H1 (cell line): ENCODE measurements at regions not wholly inside any gene's neighbourhood (a gene's known extent, or its start where the extent isn't known, plus 50 kb on each side); places are given as distances from the start of the nearest gene placed in this dataset.
A peak's percentile ranks its signal among the peaks of the same experiment; 100 is the strongest.

Source experiments
- ASH2L ChIP-seq: fragments of 200-600, 300-600 bp; sonication (generic); IDR thresholded peaks from one replicate; pipeline ENCODE4 v1.7.1; 2017; ENCODE audit warnings: low read length
- BACH1 ChIP-seq: IDR thresholded peaks from 2 replicates; pipeline ENCODE4 v1.6.1; 2012; ENCODE audit warnings: low read length, improper control_type of control experiment
- CBX5 ChIP-seq: fragments of 300-800, 300-1000 bp; sonication (generic); IDR thresholded peaks from 2 replicates; pipeline ENCODE4 v1.7.1; 2016; ENCODE audit warnings: antibody characterized with exemption, low read length, low read depth
- EP300 ChIP-seq, 2 experiments: IDR thresholded peaks; 1 replicate in 1 of 2; 2 replicates in 1 of 2; pipeline ENCODE4 v1.6.1; 2011 to 2012; ENCODE audit warnings: low read depth in 2 of 2, low read length in 2 of 2, mild to moderate bottlenecking in 2 of 2, borderline replicate concordance in 1 of 2, inconsistent platforms in 1 of 2, moderate library complexity in 1 of 2
- HDAC2 ChIP-seq, 2 experiments: fragments of 300-600 bp in 1 of 2; sonication (generic) in 1 of 2; IDR thresholded peaks; 2 replicates each; pipeline ENCODE4 v1.6.1; 2011 to 2012; ENCODE audit warnings: low read depth in 2 of 2, low read length in 2 of 2, mild to moderate bottlenecking in 2 of 2, moderate library complexity in 2 of 2, borderline replicate concordance in 1 of 2, inconsistent platforms in 1 of 2
- KDM1A ChIP-seq: fragments of 200-600, 300-600 bp; sonication (generic); IDR thresholded peaks from 2 replicates; pipeline ENCODE4 v1.7.1; 2016; ENCODE audit warnings: mild to moderate bottlenecking, low read length, borderline replicate concordance
- SAP30 ChIP-seq: fragments of 300-600 bp; sonication (generic); IDR thresholded peaks from 2 replicates; pipeline ENCODE4 v1.7.1; 2012; ENCODE audit warnings: low read length, moderate library complexity, mild to moderate bottlenecking, inconsistent platforms; ENCODE audit not compliant: insufficient read depth, insufficient replicate concordance
- SUZ12 ChIP-seq: fragments of 200-600 bp; sonication (generic); IDR thresholded peaks from 2 replicates; pipeline ENCODE4 v1.6.1; 2012; ENCODE audit warnings: mild to moderate bottlenecking, inconsistent platforms, low read length, moderate library complexity, mixed read lengths
- YY1 ChIP-seq: IDR thresholded peaks from 2 replicates; pipeline ENCODE4 v1.6.1; 2011; ENCODE audit warnings: low read depth, mild to moderate bottlenecking, low read length

DNA sequence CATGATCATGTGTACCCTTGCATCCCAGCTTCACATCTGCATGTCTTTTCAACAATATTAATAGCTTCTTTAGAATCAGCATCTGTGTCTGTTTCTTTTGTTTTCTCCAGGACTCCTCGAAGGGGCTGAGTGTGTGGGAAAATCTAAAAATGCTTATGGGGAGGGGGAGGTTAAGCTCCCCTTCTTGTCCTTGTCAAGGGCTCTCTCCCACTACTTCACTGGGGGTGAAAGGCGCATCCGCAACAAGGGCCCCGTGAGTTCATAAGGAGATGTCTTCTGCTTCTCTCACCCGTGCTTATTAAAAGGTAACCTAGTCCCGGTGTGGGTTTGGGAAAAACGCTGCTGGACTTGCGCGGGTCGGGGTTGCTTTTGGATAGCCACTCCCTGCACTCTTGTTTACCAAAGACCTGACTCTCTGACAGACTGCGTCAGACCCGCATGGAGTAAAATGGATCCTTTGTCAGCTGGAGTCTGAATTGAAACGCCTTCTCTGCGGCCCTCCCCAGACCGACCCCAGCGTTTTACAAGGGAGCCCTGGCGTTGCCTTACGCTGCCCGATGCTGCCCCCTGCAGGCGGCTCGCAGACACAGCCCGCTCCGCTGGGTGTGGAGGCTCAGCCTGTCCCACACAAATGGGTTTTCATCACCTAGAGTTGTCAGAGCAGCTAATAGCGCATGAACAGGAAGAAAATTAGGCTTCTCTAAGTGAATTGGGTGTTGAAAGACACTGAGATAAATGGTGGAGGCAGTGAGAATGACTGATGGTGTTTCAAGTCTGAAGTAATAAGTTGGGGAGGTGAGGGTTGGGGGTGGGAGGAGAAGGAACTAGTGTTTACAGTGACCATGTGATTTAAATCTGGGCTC, 53.8 kb downstream of the IER5 start (continued):
- TF ChIP-seq EP300 (IDR thresholded peaks at IDR 0.05; ENCODE audit: borderline replicate concordance in 1 of 2, low read depth in 2 of 2, low read length in 2 of 2): 0 out of 3 replicates have a peak, but pooled peaks of 1 of the 2 experiments have one; percentile 29
- peak; percentile 46 for TF ChIP-seq SAP30
- no peak for TF ChIP-seq KDM1A
- TF ChIP-seq BACH1: no peak
- TF ChIP-seq HDAC2 (IDR thresholded peaks at IDR 0.05; ENCODE audit: borderline replicate concordance in 1 of 2, low read depth in 2 of 2, low read length in 2 of 2): 0 out of 4 replicates have a peak, but pooled peaks of 1 of the 2 experiments have one; percentile 25
- TF ChIP-seq ASH2L: no peak
- no peak for TF ChIP-seq SUZ12
- TF ChIP-seq YY1: peak; percentile 83
- no peak for TF ChIP-seq CBX5
